Liver (tissue), 8 donors: ENCODE measurements at regions not wholly inside any gene's neighbourhood (a gene's known extent, or its start where the extent isn't known, plus 50 kb on each side); places are given as distances from the start of the nearest gene placed in this dataset.

Experiments
- DNase-seq: peaks from one replicate; pipeline ENCODE4 v3.0.0-alpha.2; 2017; ENCODE audit warnings: low spot score
- H3K27ac ChIP-seq, 2 donors: one replicate each; pipeline ENCODE4 v1.7.0; 2013; ENCODE audit warnings: inconsistent platforms in 2 of 2, low read length in 2 of 2, control low read depth in 1 of 2, low read depth in 1 of 2, mild to moderate bottlenecking in 1 of 2
- H3K27me3 ChIP-seq, 4 donors: one replicate each; pipeline versions ENCODE4 v1.6.1 to v1.7.0; 2013; ENCODE audit warnings: low read length in 3 of 4, inconsistent platforms in 1 of 4, mild to moderate bottlenecking in 1 of 4, moderate library complexity in 1 of 4; ENCODE audit not compliant: control insufficient read depth in 4 of 4, insufficient read depth in 4 of 4
- H3K36me3 ChIP-seq, 4 donors: one replicate each; pipeline versions ENCODE4 v1.6.1 to v1.7.0; 2013; ENCODE audit warnings: low read length in 3 of 4, mild to moderate bottlenecking in 3 of 4, low read depth in 1 of 4, moderate library complexity in 1 of 4; ENCODE audit not compliant: control insufficient read depth in 4 of 4, insufficient read depth in 3 of 4
- H3K4me1 ChIP-seq, 4 donors: one replicate each; pipeline versions ENCODE4 v1.6.1 to v1.7.0; 2013; ENCODE audit warnings: low read length in 3 of 4, mild to moderate bottlenecking in 3 of 4, moderate library complexity in 1 of 4; ENCODE audit not compliant: control insufficient read depth in 4 of 4, insufficient read depth in 4 of 4
- H3K4me3 ChIP-seq, 3 donors: one replicate each; pipeline versions ENCODE4 v1.6.1 to v1.7.0; 2013; ENCODE audit warnings: low read length in 3 of 3, control low read depth in 1 of 3, low read depth in 1 of 3, mild to moderate bottlenecking in 1 of 3
- H3K9ac ChIP-seq, 2 donors: one replicate each; pipeline ENCODE4 v1.7.0; 2013; ENCODE audit warnings: low read length in 2 of 2, mild to moderate bottlenecking in 2 of 2, moderate library complexity in 2 of 2, control low read depth in 1 of 2, low read depth in 1 of 2
- H3K9me3 ChIP-seq, 4 donors: one replicate each; pipeline versions ENCODE4 v1.6.1 to v1.7.0; 2013; ENCODE audit warnings: low read length in 3 of 4; ENCODE audit not compliant: control insufficient read depth in 4 of 4
- FOXA1 ChIP-seq: IDR thresholded peaks from 2 replicates; pipeline ENCODE4 v1.6.1; 2016; ENCODE audit warnings: antibody characterized with exemption
- FOXA2 ChIP-seq: IDR thresholded peaks from 2 replicates; pipeline ENCODE4 v1.6.1; 2016; ENCODE audit warnings: antibody characterized with exemption
- GABPA ChIP-seq, 2 donors: IDR thresholded peaks in 1 of 2; conservative IDR thresholded peaks in 1 of 2; 2 replicates each; pipeline ENCODE4 v1.6.1; 2016; ENCODE audit warnings: antibody characterized with exemption in 2 of 2, mild to moderate bottlenecking in 1 of 2, moderate library complexity in 1 of 2
- HNF4A ChIP-seq, 2 donors: conservative IDR thresholded peaks; 2 replicates each; pipeline ENCODE4 v1.6.1; 2016; ENCODE audit warnings: antibody characterized with exemption in 2 of 2, mild to moderate bottlenecking in 2 of 2
- HNF4G ChIP-seq: IDR thresholded peaks from 2 replicates; pipeline ENCODE4 v1.6.1; 2016; ENCODE audit warnings: antibody characterized with exemption
- JUND ChIP-seq, 2 donors: IDR thresholded peaks; 2 replicates each; pipeline ENCODE4 v1.6.1; 2016; ENCODE audit warnings: antibody characterized with exemption in 2 of 2
- NR2F2 ChIP-seq: IDR thresholded peaks from 2 replicates; pipeline ENCODE4 v1.6.1; 2016; ENCODE audit warnings: antibody characterized with exemption
- RAD21 ChIP-seq, 2 donors: IDR thresholded peaks; 2 replicates each; pipeline ENCODE4 v1.6.1; 2016; ENCODE audit warnings: antibody characterized with exemption in 2 of 2, mild to moderate bottlenecking in 2 of 2
- RXRA ChIP-seq, 2 donors: IDR thresholded peaks; 2 replicates each; pipeline ENCODE4 v1.6.1; 2017 to 2018; ENCODE audit warnings: antibody characterized with exemption in 2 of 2, mild to moderate bottlenecking in 1 of 2
- SP1 ChIP-seq: IDR thresholded peaks from 2 replicates; pipeline ENCODE4 v1.6.1; 2018; ENCODE audit warnings: antibody characterized with exemption, mild to moderate bottlenecking
- TAF1 ChIP-seq: conservative IDR thresholded peaks from 2 replicates; pipeline ENCODE4 v1.6.1; 2016; ENCODE audit warnings: antibody characterized with exemption, mild to moderate bottlenecking
- YY1 ChIP-seq: IDR thresholded peaks from 2 replicates; pipeline ENCODE4 v1.6.1; 2016; ENCODE audit warnings: antibody characterized with exemption, mild to moderate bottlenecking
- whole genome bisulfite sequencing: extraction: QIAGEN DNeasy Blood & Tissue Kit; methylation state at CpG from one replicate; pipeline ENCODE4 v1.1.7; 2013; 5-methylcytosine and 5-hydroxymethylcytosine counted together
- TF ChIP-seq, protein P1 (sequence below): fragments of 150-350 bp; IDR thresholded peaks from 2 replicates; pipeline ENCODE4 v1.5.1; 2017; ENCODE audit warnings: improper control_type of control experiment, low read depth, low read length; ENCODE audit not compliant: missing input control
- TF ChIP-seq, protein P2 (sequence below): IDR thresholded peaks from 2 replicates; pipeline ENCODE4 v1.6.1; 2016; ENCODE audit warnings: antibody characterized with exemption
- TF ChIP-seq, protein P3 (sequence below): IDR thresholded peaks from 2 replicates; pipeline ENCODE4 v1.6.1; 2016; ENCODE audit warnings: antibody characterized with exemption
- TF ChIP-seq, protein P4 (sequence below): IDR thresholded peaks from 2 replicates; pipeline ENCODE4 v1.6.1; 2016; ENCODE audit warnings: antibody characterized with exemption, mild to moderate bottlenecking
- TF ChIP-seq, protein P5 (sequence below): IDR thresholded peaks from 2 replicates; pipeline ENCODE4 v1.6.1; 2016; ENCODE audit warnings: antibody characterized with exemption
- donor health status: healthy.
- donor health status: healthy.
- donor health status: healthy.
- donor health status: healthy.
- donor health status: healthy.

DNA sequence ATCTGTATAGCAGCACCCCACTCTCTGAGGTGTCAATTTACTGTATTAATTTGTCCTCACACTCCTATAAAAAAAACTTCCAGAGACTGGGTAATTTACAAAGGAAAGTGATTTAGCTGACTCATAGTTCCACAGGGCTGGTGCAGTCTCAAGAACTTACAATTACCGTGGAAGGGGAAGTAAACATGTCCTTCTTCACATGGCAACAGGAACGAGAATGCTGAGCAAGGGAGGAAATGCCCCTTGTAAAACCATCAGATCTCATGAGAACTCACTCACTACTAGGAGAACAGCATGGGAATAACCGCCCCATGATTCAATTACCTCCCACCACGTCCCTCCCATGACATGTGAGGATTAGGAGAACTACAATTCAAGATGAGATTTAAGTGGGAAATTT lies 602.6 kb downstream of the MTRR start:
- H3K36me3 ChIP-seq = no peaks in the 10 kb centered on the region
- H3K4me3 ChIP-seq = no peak overlapping the region
- WGBS = 66% methylated on average over 4 of the region's 4 CpGs
- no peak for TF ChIP-seq GABPA (IDR thresholded peaks at IDR 0.05 in 1 of 2, conservative IDR thresholded peaks at IDR 0.05 in 1 of 2)
- no peak for TF ChIP-seq YY1
- TF ChIP-seq, protein P1, sequence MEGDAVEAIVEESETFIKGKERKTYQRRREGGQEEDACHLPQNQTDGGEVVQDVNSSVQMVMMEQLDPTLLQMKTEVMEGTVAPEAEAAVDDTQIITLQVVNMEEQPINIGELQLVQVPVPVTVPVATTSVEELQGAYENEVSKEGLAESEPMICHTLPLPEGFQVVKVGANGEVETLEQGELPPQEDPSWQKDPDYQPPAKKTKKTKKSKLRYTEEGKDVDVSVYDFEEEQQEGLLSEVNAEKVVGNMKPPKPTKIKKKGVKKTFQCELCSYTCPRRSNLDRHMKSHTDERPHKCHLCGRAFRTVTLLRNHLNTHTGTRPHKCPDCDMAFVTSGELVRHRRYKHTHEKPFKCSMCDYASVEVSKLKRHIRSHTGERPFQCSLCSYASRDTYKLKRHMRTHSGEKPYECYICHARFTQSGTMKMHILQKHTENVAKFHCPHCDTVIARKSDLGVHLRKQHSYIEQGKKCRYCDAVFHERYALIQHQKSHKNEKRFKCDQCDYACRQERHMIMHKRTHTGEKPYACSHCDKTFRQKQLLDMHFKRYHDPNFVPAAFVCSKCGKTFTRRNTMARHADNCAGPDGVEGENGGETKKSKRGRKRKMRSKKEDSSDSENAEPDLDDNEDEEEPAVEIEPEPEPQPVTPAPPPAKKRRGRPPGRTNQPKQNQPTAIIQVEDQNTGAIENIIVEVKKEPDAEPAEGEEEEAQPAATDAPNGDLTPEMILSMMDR = no peak
- TF ChIP-seq, protein P2, sequence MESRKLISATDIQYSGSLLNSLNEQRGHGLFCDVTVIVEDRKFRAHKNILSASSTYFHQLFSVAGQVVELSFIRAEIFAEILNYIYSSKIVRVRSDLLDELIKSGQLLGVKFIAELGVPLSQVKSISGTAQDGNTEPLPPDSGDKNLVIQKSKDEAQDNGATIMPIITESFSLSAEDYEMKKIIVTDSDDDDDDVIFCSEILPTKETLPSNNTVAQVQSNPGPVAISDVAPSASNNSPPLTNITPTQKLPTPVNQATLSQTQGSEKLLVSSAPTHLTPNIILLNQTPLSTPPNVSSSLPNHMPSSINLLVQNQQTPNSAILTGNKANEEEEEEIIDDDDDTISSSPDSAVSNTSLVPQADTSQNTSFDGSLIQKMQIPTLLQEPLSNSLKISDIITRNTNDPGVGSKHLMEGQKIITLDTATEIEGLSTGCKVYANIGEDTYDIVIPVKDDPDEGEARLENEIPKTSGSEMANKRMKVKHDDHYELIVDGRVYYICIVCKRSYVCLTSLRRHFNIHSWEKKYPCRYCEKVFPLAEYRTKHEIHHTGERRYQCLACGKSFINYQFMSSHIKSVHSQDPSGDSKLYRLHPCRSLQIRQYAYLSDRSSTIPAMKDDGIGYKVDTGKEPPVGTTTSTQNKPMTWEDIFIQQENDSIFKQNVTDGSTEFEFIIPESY = no peak
- TF ChIP-seq TAF1 = no peak
- TF ChIP-seq, protein P3, sequence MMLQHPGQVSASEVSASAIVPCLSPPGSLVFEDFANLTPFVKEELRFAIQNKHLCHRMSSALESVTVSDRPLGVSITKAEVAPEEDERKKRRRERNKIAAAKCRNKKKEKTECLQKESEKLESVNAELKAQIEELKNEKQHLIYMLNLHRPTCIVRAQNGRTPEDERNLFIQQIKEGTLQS = no peak
- TF ChIP-seq JUND (IDR thresholded peaks at IDR 0.05) = no peak
- no peak for TF ChIP-seq NR2F2
- TF ChIP-seq FOXA1 = no peak
- no peak for TF ChIP-seq HNF4G
- no peak for TF ChIP-seq SP1
- TF ChIP-seq, protein P4, sequence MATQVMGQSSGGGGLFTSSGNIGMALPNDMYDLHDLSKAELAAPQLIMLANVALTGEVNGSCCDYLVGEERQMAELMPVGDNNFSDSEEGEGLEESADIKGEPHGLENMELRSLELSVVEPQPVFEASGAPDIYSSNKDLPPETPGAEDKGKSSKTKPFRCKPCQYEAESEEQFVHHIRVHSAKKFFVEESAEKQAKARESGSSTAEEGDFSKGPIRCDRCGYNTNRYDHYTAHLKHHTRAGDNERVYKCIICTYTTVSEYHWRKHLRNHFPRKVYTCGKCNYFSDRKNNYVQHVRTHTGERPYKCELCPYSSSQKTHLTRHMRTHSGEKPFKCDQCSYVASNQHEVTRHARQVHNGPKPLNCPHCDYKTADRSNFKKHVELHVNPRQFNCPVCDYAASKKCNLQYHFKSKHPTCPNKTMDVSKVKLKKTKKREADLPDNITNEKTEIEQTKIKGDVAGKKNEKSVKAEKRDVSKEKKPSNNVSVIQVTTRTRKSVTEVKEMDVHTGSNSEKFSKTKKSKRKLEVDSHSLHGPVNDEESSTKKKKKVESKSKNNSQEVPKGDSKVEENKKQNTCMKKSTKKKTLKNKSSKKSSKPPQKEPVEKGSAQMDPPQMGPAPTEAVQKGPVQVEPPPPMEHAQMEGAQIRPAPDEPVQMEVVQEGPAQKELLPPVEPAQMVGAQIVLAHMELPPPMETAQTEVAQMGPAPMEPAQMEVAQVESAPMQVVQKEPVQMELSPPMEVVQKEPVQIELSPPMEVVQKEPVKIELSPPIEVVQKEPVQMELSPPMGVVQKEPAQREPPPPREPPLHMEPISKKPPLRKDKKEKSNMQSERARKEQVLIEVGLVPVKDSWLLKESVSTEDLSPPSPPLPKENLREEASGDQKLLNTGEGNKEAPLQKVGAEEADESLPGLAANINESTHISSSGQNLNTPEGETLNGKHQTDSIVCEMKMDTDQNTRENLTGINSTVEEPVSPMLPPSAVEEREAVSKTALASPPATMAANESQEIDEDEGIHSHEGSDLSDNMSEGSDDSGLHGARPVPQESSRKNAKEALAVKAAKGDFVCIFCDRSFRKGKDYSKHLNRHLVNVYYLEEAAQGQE = no peak
- no peak for TF ChIP-seq RXRA (IDR thresholded peaks at IDR 0.05)
- TF ChIP-seq HNF4A (conservative IDR thresholded peaks at IDR 0.05) = no peak
- no peak for TF ChIP-seq RAD21 (IDR thresholded peaks at IDR 0.05)
- no peak for TF ChIP-seq FOXA2
- TF ChIP-seq, protein P5, sequence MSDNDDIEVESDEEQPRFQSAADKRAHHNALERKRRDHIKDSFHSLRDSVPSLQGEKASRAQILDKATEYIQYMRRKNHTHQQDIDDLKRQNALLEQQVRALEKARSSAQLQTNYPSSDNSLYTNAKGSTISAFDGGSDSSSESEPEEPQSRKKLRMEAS = no peak
- H3K9me3 ChIP-seq = peaks cover 2 to 10% (median 5%) of the 10 kb centered on the region in 4 donors
- no peak for DNase-seq
- H3K9ac ChIP-seq = no peak overlapping the region
- no peaks in the 10 kb centered on the region for H3K4me1 ChIP-seq
- H3K27me3 ChIP-seq = no peaks in the 10 kb centered on the region
- no peak overlapping the region for H3K27ac ChIP-seq

DNA sequence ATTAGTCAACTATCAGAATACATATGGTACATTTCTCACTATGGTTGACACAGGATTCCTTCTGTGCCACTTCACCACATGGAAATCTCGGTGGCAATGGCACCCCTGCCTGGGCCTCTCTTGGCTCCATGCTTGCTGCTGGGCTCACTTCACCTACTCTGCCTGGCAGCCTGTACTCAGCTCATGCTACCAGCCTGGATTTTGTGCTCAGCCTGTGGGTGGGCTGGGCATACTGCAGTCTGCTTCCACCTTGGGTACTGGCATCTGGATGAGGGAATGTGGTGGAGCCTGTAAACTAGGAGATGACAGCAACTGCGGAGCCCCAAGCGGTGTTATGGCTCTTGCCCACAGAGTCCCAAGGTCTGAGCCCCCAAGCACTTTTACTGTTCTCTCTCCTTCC lies 604.1 kb downstream of the MTRR start:
- Histone ChIP-seq H3K9ac (no peak overlapping the region), H3K27ac (no peak overlapping the region), H3K27me3 (no peaks in the 10 kb centered on the region), H3K4me1 (no peaks in the 10 kb centered on the region), H3K36me3 (no peaks in the 10 kb centered on the region), H3K9me3 (peaks cover 2 to 10% (median 5%) of the 10 kb centered on the region in 4 donors), H3K4me3 (no peak overlapping the region)
- WGBS = 90% methylated on average over 3 of the region's 3 CpGs
- no peak for TF ChIP-seq SP1
- TF ChIP-seq HNF4A (conservative IDR thresholded peaks at IDR 0.05) = no peak
- no peak for TF ChIP-seq HNF4G
- DNase-seq = no peak
